Activated CD4-positive, alpha-beta T cell treated with anti-CD3 and anti-CD28 coated beads, Interleukin-2, amount 50 U/mL, for 4 hours (primary cell): ENCODE measurements at regions not wholly inside any gene's neighbourhood (a gene's known extent, or its start where the extent isn't known, plus 50 kb on each side); places are given as distances from the start of the nearest gene placed in this dataset.

Experiments
- DNase-seq, 2 experiments: peaks; one replicate each; pipeline ENCODE4 v3.0.0-alpha.2; 2020

DNA sequence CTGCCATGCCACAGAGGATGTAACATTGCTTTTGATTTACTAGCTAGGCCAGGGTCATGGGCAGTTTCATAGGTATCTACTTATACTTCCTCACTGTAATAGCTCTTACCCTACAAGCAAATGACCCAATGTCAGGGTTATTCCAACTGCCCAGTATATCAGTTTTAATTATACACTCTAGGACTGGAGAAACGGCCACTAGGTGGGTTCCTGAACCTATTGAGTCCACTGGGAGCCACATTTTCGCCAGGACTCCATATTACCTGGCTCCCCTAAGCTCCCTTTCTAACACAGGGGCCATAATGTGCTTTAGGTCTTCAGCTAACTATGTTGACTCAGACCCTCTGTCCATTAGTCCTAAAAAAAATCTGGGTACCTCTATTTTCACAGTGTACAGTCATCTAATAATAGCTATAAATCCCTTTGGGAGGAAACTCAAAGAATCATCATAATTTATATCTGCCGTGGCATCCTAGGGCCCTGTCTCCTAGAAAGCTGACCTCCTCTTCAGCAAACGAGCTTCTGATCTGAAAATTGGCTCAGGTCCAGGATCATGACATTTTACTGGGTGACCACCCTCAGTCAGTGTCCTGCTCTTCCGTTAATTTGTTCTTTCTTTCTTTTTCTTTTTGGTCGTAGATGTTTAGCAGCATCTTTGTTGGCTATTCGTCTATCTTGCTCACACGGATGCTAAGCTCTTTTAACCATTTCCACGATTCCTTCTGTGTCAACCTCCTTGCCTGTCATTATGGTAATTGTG lies 244.3 kb downstream of the FAM76B start:
- DNase-seq: no peak

DNA sequence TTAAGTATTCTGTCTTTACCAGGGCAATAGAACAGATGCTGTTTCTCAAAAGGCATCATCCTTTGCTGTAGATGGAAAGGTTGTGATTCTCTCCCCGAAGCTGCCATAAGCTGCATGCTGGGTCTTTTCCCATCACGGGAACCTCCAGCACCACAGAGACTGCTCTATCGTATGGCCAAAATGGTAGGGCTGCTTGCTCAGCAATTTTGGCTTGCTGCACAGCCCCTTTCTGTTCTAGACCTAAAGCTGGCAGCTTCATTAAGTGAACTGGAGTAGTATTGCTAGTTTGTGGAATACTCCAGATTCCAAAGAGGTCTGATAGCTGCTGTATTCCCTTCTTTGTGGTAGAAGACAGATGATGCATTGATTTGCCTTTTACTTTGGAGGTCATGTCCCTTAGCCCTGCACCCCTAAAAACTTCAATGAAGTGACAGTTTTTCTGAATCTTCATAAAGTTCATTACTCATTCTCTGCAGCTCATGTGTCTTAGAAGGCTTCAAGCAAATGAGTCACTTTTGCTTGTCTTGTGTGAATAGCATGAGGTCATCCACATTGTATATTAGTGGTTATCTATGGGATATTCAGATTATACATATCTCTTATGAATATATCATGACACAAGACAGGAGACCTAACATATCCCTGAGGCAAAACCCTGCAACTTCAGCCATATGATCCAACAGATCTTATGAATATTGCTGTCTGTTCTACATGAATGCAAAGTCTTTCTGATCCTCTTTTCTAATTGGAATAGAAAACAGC lies 245.3 kb downstream of the FAM76B start:
- no peak for DNase-seq

DNA sequence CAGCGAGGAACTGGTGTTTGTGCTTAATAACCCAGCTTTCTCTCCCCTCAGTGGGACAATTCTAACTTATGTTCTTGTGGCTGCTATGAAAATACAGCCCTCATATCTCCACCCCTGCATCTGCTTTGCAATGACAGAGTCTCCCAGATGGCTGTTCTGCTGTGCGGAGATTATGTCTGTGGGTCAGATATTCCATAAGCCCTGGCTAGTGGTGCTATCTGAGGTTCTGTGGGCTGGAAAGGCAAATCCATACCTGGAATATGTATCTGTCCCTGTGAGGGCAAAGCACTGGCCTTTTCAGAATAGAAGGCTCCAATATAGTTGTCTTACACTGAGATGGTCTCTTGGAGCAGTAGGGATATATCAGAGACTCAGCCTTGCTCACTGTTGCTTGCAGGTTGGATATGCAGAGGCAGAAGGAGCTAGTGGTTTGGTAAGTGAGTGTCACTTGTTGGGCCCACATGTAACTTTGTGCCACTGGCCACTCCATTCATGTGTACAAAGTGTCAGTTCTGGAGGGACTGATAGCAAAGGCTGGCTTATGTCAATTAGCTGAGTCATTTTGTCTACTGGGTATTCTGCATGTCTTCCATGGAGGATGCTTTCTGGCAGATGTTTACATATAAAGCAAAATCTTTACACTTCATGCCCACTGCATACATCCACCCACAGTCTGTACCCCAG lies 246.6 kb downstream of the FAM76B start:
- DNase-seq: no peak

DNA sequence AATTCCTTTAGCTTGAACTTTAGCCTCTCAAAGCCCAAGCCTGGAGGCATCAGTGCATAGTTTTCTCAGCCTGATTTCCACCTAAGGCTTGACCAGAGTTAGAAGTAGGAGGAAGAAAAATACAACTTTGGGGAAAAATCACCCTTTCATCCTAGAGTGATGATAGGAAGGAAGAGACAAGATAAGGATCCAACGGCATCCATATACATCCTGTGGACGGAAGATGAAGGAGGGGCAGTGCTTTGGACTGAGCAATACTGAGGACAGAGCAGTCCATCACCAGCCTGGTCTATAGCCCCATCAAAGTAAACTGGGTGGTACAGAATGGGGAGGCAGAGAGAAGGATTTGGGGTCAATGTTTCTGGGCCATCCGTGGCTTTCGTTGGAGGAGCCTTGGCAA lies 247.9 kb downstream of the FAM76B start:
- no peak for DNase-seq

DNA sequence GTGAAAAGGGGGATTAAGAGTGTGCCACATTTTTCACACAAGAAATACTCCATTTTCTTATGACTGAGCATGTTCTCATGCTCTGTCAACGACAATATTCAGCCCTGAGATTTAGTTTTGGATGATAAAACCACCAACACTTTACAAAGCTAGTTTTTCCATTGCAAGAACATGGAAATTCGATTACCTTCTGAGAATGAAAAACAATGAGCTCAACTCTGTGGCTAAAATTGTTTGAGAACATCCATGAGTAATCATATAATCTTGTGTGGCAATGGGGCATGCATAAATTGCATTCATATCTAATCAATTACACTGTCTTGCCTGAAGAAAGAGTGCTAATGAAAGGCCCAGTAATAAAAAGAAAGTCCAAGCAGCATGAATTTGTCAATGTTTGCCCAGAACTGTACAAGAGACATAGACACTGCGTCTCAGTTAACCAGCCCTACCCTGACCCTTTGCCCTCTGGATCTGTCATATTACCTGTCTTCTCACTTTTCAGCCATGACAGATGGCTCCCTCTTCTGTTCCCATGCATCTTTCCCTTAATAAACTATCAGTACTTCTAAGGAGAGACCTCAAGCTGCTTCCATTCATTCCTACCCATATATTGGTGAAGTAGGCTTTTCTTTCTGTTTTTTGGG lies 253.4 kb downstream of the FAM76B start:
- DNase-seq: no peak

DNA sequence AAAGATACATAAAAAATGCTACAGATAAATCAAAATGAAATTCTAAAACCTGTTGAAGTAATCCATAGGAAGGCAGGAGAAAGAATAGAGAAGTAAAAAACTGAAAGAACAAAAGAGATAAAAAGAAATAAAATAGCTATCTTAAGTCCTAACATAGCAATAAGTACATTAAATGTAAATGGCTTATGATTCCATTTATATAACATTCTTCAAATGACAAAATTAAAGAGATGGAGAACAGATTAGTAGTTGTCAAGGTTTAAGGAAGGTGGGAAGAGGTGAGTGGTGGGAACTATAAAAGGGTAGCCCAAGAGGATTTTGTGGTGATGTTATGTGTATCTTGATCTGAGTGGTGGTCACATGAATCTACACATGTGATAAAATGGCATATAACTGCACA lies 254.8 kb downstream of the FAM76B start:
- DNase-seq: no peak

DNA sequence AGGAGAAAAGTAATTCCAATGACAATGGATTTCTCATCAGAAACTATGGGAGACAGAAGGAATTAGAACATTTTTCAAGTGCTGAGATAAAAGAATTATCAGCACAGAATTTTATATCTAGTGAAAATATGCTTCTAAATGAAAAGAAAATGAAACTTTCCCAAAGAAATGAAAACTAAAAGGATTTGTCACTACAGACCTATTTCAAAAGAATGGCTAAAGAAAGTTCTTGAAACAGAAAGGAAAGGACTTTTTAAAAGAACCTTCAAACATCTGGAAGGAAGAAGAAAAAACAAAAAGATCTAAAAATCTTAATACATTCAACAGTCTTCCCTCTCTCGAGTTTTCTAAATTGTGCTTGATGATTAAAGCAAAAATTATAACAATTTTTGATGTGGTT lies 255.4 kb downstream of the FAM76B start:
- no peak for DNase-seq

DNA sequence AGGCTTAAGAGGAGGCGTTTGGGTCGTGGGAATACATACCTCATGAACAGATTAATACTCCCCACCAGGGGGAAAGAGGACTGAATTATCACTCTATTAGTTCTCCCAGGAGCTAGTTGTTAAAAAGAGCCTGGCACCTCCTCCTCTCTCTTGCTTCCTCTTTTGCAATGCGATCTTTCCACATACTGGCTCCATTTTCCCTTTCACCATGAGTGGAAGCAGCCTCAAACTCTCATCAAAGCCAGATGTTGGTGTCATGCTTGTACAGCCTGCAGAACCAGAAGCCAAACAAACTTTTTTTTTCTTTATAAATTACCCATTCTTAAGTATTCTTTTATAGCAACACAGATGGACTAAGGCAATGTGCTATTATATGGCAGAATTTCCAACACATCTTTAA lies 258.5 kb downstream of the FAM76B start:
- DNase-seq: no peak

DNA sequence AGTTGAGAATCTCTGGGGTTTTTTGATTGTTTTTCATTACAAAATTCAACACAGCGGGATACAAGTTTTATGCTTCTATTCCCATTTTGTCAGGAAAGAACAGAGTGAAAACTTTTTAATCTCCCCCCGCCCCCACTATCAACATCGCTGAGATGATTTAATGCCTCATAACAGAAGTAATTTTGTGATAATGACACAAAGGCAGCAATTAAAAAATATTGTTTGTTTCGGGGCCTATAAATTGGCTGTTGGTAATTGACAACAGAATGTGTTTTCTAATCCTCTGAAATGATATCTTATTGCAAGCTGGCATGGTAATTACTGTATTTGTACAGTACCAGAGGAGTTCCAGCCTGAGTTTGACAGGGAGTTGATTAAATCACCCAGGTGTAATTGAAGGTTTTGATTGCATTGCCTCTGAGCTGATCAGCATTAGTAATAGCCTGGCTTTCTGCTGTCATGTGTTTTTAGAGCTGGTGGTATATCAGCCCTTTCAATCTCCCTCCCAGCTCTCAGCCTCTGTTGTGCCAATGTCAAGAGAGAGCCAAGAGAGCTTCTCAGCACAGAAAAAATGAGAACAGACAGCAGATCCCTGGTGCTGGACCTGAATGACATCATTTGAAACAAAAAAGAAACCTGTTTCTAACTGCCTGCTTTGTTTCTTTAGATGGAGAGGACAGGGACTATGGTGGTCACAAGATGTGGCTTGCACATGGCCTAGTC lies 265.1 kb downstream of the FAM76B start:
- no peak for DNase-seq

DNA sequence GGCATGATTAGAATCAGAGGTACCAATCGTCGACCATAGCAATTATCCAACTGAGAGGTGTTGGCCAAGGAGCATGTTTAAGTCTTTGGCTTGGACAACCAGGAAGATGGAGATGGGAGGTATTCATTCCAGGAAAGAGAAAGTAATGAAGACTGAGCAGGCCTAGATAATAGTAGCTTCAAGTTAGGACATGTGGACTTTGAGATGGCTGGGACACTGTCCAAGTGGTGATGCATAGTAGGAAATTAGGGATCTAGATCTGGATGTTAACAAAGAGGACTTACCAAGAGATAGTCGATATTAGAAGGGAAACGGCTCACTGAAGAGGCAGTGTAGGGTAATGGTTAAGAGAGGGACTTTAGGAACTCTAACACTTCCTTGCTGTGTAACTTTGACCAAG lies 266.7 kb downstream of the FAM76B start:
- no peak for DNase-seq

DNA sequence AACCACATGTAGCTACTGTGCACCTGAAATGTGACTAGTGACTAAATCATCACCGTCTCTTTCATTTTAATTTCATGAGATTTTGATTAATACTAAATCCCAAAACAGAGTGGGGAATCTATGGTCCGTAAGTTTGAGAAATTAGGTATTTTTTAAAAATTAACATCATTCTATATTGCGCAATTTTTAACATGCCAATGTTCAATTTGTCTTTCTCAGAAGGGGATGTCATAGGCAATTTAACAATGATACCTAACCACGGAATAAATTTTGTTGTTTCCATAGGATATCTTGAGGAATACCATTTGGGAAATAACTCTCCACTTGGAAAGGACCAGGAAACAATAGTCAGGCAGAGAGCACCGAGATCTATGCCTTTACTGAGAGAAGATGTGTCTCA lies 267.7 kb downstream of the FAM76B start:
- DNase-seq: no peak

DNA sequence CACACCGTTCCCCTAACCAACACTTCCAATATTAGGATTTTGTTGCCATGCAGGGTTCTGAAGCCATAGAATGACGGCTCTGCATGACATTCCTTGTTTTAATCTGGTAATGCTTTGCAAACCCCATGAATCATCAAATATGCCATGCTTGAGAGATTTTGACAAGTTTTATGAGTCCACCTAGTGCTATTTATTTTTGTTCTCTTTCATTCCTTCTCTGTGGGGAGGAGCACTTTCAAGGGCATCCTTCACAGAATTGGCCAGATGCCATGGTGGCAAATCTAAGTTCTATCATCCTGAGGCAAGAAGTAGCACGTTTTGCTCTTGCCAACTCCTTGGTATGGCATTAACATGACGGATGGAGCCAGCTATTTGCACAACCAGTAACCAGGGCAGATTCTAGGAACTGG lies 268.4 kb downstream of the FAM76B start:
- DNase-seq: no peak

DNA sequence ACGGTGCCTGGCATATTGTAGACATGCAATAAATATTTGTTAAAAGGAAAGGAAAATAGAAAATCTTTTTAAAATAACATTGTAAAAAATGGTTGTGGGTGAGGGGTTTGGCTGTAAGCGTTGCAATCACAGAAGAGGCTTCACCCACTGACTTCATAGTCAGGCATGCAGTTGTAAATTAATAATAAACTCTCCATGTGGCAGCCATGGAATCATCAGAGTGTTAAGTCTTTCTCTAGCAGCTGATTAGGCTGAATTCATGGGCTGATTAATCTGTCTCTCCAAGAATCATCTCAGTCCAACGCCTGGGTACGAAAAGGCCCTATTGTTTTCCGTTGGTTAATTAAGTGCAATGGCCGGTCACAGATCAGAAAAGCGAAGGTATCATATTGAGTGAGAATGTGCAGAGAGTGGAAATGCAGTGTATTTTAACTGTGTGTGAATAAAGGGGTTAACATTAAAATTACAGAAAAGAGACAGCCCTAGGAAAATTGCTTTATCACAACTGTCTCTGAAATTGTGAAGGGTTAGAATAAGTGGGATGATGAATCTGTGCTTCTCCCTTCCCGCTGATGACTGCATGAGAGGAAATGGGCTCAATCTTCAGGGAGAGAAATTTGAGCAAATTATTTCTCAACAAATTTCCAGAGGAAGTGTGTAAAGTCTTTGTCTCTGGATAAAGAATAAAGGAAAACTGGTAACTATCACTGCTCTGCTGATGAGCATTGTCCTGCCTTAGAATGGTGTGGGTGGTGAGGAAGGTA lies 269.0 kb downstream of the FAM76B start:
- DNase-seq: no peak

DNA sequence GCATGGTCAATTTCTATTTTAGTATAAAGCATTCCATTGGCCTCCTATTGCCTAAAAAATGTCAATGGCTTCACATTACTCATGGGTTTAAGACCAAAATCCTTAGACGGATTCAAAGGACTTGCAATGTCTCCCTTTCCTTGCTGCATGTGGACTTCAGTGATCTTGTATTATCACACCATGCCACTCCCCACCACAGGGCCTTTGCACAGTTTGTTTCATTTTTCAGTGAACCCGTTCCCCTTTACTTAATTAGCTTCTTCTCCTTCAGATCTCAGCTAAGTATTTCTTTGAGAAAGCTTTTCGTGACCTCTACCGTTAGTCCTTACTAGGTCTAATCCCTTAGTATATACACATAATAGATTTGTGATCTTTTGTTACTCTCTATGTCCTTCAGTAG lies 269.7 kb downstream of the FAM76B start:
- DNase-seq: no peak

DNA sequence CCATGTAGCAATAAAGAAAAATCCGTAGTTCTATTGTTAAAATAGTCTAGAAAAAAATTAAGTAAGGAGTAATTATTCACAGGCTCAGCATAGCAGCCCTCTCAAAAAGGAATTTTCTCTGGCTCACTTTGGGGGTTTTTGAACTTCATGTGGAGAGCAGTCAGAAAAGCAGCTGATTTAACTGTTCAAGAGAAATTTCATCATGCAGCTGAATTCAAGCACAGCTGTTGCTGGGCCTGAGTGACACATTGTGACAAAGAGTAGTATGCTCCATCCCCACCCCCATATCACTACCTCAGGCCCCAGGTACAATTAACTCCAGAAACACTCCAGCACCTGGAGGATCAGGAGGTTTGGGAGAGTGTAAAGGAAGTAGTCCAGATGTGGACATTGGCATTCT lies 272.1 kb downstream of the FAM76B start:
- no peak for DNase-seq

DNA sequence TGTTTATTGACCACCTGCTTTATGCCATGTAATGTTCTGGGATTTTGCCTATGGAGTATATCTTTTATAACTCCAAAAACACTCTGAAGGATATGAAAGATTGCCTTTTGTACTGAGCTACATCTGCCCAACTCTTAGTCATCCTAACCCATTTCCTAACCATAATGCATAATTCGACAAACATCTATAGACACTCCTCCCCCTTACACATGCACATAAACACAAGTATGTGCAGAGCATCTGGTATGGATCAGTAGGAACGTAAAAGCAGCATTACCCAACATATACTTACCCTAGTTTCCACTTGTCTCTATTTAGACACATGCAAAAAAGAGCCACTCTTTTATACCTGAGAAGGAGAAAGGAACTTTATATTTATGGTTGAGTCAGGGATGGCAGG lies 272.8 kb downstream of the FAM76B start:
- DNase-seq: no peak

DNA sequence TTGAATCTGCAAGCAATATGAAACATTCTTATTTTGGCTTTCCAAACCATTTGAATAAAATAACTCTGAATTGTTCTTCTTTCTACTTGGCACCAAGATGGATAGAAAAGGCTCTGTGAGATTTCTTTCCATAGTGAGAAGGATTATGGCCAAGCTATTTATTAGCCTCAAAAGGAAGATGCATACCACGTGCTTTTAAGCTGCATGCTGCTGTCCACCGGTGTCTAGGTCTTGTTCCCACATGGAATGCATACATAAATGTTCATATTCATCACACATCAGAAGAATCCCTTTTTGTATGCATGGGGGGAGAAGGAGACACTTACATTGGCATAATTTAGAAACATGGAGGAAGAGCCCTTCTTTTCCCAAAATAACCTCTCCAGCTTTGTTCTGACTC lies 273.4 kb downstream of the FAM76B start:
- DNase-seq: no peak

DNA sequence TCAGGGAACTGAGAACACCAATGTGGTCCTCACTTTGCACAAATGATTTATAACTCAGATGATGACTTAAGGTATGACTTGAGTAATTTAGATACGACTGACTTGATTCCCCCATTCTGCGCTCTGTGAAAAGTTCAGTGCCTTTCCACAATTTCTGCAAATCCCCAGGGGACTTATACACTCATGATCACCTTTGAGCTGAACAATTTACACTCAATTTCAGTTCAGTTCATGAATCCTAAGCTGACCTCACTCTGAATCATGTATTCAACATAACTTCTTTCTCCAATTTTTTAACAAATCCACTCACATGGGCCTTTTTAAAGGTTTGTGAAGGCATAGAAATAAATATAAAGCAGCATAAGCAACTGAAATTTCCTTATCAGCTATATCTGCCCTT lies 274.2 kb downstream of the FAM76B start:
- no peak for DNase-seq

DNA sequence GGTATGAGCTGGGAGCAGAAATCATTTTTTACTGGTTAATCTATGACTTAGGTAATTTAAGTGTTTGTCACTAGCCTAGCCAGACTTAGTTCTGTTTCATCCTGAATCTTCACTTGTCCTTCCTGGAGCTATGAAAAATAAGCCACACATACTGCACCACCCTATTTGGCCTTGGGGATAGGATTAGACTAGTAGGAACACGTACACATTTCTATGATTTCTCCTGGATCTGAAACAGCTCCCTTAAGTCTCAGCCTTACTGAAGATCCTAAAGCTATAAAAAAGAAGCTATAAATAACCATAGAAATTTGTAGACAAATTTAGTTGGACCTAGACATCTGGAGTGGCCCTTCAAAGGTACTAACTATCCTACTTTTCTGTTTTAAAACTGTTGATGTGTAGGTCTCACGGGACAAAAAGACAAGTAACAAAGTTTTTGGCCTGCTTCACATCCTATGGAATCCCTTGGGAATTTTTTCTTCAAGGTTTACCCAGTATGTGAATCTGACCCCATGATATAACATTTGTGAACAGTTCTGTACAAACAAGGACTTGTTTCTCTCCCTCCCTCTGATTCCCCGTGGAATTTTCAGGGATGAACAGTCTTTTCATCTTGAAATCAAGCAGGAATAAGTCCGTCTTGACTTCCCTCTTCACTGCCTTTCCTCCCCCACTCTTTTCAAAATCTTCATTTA lies 275.0 kb downstream of the FAM76B start:
- DNase-seq: no peak

DNA sequence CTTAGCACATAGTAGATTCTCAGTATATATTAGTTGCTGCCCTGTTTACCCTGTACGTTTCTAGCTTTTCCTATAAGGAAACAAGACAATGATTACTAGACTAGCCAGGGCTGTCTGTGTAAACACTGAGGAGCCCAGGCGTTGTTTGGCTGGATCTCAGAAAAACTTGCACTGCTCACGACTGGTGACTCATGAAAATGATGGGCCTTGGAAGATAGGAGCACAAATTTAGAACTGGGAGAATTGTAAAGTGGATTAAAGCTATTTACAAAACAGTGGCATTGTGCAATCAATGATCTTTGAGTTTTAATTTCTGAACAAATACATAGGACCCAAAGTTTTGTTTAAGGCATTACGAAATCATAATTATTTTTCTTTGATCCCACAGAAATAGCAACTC lies 276.9 kb downstream of the FAM76B start:
- no peak for DNase-seq

DNA sequence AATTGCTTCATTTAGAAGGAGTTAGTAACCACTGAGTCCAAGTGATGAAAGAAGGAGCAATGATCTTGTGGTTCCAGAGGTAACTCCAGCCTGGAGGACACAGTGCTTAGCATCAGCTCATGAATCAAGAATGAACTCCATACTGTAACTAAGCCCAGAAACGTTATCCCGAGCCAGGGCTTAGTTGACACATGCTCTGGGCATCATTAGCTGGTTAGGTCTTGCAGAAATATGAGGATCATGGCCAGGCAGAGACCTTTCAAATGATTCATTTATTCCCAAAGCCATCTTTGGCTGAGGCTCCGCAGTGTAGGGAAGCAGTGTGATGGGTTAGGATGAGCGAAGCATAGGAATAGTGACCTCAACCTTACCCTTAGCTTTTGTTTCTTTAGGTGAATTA lies 277.4 kb downstream of the FAM76B start:
- no peak for DNase-seq
